HFFc6 (cell line): ENCODE measurements at regions not wholly inside any gene's neighbourhood (a gene's known extent, or its start where the extent isn't known, plus 50 kb on each side); places are given as distances from the start of the nearest gene placed in this dataset.

Experiments
- DNase-seq: peaks from one replicate; pipeline ENCODE4 v3.0.0-alpha.2; 2018
- H3K27ac Mint-ChIP-seq: 2 replicates; pipeline ENCODE4 v1.8.0; 2020; ENCODE audit warnings: mild to moderate bottlenecking, mixed read lengths
- H3K27me3 Mint-ChIP-seq: 2 replicates; pipeline ENCODE4 v1.8.0; 2021; ENCODE audit warnings: mild to moderate bottlenecking, moderate library complexity, mixed read lengths; ENCODE audit not compliant: insufficient read depth
- H3K36me3 Mint-ChIP-seq: 2 replicates; pipeline ENCODE4 v1.8.0; 2021; ENCODE audit warnings: low read depth, mixed read lengths
- H3K4me1 Mint-ChIP-seq: 2 replicates; pipeline ENCODE4 v1.8.0; 2020; ENCODE audit warnings: low read depth, mixed read lengths
- H3K4me3 Mint-ChIP-seq: 2 replicates; pipeline ENCODE4 v1.8.0; 2020; ENCODE audit warnings: mild to moderate bottlenecking, moderate library complexity, mixed read lengths
- H3K9me3 Mint-ChIP-seq: 2 replicates; pipeline ENCODE4 v1.8.0; 2020; ENCODE audit warnings: mild to moderate bottlenecking, mixed read lengths
- CTCF ChIP-seq: fragments of 200-600 bp; sonication (generic); IDR thresholded peaks from 2 replicates; pipeline ENCODE4 v1.5.0; 2021; ENCODE audit warnings: antibody characterized with exemption, mild to moderate bottlenecking

GRCh38 chr10:3570131-3570729 is 214.8 kb downstream of the KLF6 start:
- Mint-ChIP-seq H3K36me3 (no peaks in the 10 kb centered on the region), H3K9me3 (no peaks in the 10 kb centered on the region; the same call in 1 of the 2 replicates), H3K27me3 (peaks cover 6% of the 10 kb centered on the region; the same call in 1 of the 2 replicates), H3K4me1 (no peaks in the 10 kb centered on the region), H3K4me3 (no peak overlapping the region), H3K27ac (no peak overlapping the region)
- DNase-seq = no peak
- no peak for TF ChIP-seq CTCF

DNA sequence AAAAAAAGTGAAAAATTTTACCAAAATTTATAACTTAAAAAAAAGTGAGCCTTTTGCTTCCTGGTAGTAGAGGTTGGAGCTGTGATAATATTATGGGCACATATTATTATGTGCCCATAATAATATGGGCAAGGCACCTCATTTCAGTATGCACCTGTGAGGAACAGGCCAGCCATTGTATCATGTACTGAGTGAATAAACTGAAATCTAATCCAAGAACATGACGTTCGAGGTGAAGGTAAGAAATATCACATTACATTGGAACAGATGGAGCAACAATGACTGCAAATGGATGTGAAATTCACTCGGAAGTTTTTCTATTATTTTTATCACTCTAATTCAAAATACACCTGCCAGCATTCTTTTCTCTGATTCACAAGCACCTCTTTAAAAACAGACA is 216.0 kb downstream of the KLF6 start:
- no peaks in the 10 kb centered on the region for H3K4me1 Mint-ChIP-seq
- H3K27ac Mint-ChIP-seq = no peak overlapping the region
- TF ChIP-seq CTCF = no peak
- no peaks in the 10 kb centered on the region for H3K36me3 Mint-ChIP-seq
- DNase-seq = no peak
- H3K27me3 Mint-ChIP-seq = peaks cover 6% of the 10 kb centered on the region; the same call in 1 of the 2 replicates
- no peak overlapping the region for H3K4me3 Mint-ChIP-seq
- H3K9me3 Mint-ChIP-seq = no peaks in the 10 kb centered on the region; the same call in 1 of the 2 replicates

DNA sequence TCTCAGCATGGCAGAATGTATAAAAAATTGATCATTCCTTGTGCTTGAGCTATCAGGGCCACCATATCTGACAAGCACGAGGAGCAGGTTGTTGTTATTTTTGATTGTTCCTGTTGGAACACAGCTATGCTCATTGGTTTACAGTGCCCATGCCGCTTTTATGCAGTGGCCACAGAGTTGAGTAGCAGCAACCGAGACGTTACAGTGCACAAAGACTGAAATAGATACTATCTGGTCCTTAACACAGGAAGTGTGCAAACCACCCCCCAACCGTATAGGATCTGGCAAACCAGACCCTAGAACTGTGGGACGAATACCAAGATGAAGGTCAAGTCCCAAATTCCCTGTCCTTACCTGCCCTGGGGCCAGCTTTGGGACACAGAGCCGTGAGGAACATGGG is 216.6 kb downstream of the KLF6 start:
- Mint-ChIP-seq H3K9me3 (no peaks in the 10 kb centered on the region; the same call in 1 of the 2 replicates), H3K27ac (no peak overlapping the region), H3K27me3 (peaks cover 6% of the 10 kb centered on the region; the same call in 1 of the 2 replicates), H3K4me1 (no peaks in the 10 kb centered on the region), H3K4me3 (no peak overlapping the region), H3K36me3 (no peaks in the 10 kb centered on the region)
- no peak for TF ChIP-seq CTCF
- no peak for DNase-seq

DNA sequence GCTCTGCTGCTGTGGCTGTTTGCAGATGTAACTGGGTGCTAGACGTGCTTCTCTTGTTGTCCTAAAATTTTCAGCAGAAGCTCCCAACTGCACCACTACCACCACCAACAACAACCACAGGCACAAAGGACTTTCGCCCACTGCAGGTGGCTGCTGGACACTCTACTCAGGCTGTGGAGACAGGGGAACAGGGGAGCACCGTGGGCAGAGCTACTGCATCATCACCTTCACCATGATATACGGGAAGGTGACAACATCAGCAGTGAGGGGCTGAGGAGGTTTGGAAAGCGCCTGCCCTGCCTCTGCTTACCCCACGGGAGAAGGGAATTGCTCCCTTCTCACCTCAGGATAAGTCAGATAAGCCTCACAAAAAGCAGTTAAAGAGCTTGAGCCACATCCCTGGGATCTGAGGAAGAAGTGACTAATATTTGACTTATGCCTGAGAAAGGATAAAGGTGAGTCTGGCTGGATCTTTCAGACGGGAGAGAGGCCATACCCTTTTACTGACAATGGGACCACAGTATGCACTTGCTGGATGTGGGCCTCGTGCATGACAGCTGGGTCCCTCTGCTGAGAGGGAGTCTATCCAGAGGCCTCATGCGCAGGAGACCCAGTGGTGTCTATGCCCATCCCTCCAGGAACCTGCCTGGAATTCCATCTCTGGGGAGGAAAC is 217.6 kb downstream of the KLF6 start:
- H3K27ac Mint-ChIP-seq = no peak overlapping the region
- H3K9me3 Mint-ChIP-seq = no peaks in the 10 kb centered on the region; the same call in 1 of the 2 replicates
- H3K36me3 Mint-ChIP-seq = no peaks in the 10 kb centered on the region
- H3K4me3 Mint-ChIP-seq = no peak overlapping the region
- TF ChIP-seq CTCF = no peak
- H3K4me1 Mint-ChIP-seq = no peaks in the 10 kb centered on the region
- DNase-seq = no peak
- peaks cover 6% of the 10 kb centered on the region; the same call in 1 of the 2 replicates for H3K27me3 Mint-ChIP-seq

GRCh38 chr10:3566627-3567026 is 218.4 kb downstream of the KLF6 start:
- no peaks in the 10 kb centered on the region for H3K4me1 Mint-ChIP-seq
- H3K4me3 Mint-ChIP-seq = no peak overlapping the region
- TF ChIP-seq CTCF = no peak
- H3K27me3 Mint-ChIP-seq = peaks cover 6% of the 10 kb centered on the region; the same call in 1 of the 2 replicates
- no peaks in the 10 kb centered on the region; the same call in 1 of the 2 replicates for H3K9me3 Mint-ChIP-seq
- H3K27ac Mint-ChIP-seq = no peak overlapping the region
- no peak for DNase-seq
- no peaks in the 10 kb centered on the region for H3K36me3 Mint-ChIP-seq
